ENCODE measurements at regions not wholly inside any gene's neighbourhood (a gene's known extent, or its start where the extent isn't known, plus 50 kb on each side); places are given as distances from the start of the nearest gene placed in this dataset.
"Not testable (repeated sequence)": the region's sequence is repeated elsewhere in the genome, so short reads cannot be mapped to it uniquely, and the experiment has no call there.

DNA sequence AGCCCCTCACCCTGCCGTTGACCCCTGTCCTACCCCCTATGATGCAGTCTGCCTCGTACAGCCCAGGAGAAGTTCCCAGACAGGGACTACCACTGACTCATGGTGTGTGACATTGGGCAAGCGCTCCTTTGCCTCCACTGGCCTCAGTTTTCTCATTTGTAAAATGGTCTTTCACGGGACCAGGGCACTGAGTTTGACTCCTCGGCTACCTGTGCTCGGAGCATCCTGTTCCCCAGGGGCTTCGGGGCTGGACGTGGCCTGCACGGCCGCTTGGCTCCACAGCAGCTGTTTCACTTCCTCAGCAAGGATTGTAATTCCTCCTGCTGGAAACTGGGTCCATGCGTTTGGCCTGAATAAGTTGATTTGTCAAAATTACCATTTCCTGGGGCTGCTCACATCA lies 277.3 kb downstream of the MATN1 start:
- DNase-seq (peak in 1 of 2 donors; percentile 62), ATAC-seq (ENCODE audit: low FRiP score in 2 of 2) (no peak)
- 53 to 59% methylated on average over 4 to 11 of the region's 11 CpGs for WGBS, 2 donors
- Histone ChIP-seq H3K27ac (no peak overlapping the region), H3K4me3 (no peak overlapping the region), H3K27me3 (no peaks in the 10 kb centered on the region), H3K4me1 (no peaks in the 10 kb centered on the region), H3K36me3 (no peaks in the 10 kb centered on the region), H3K9me3 (no peaks in the 10 kb centered on the region)
- TF ChIP-seq POLR2A (IDR thresholded peaks at IDR 0.05) (no peak), POLR2AphosphoS5 (IDR thresholded peaks at IDR 0.05) (no peak), EP300 (IDR thresholded peaks at IDR 0.05) (no peak)
- TF ChIP-seq, protein P1, sequence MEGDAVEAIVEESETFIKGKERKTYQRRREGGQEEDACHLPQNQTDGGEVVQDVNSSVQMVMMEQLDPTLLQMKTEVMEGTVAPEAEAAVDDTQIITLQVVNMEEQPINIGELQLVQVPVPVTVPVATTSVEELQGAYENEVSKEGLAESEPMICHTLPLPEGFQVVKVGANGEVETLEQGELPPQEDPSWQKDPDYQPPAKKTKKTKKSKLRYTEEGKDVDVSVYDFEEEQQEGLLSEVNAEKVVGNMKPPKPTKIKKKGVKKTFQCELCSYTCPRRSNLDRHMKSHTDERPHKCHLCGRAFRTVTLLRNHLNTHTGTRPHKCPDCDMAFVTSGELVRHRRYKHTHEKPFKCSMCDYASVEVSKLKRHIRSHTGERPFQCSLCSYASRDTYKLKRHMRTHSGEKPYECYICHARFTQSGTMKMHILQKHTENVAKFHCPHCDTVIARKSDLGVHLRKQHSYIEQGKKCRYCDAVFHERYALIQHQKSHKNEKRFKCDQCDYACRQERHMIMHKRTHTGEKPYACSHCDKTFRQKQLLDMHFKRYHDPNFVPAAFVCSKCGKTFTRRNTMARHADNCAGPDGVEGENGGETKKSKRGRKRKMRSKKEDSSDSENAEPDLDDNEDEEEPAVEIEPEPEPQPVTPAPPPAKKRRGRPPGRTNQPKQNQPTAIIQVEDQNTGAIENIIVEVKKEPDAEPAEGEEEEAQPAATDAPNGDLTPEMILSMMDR (IDR thresholded peaks at IDR 0.05), result no peak

DNA sequence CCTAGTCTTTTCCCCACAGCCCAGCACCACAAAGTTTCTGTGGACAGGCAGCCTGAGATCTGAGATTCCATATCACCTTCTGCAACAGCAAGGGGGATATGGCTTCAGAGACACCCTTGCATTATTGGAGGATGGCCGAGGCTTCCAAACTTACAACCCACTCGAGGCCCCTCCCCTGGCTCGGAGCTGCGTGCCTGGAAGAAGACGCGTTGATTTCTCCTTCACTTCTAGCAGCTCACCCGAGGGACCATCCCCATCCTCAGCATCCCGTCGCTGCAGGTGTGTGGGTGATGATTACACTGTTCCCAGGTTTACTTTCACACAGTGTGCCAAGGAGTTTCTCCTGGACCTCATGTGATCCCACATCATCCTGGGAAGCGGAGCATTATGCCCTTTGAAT lies 277.9 kb downstream of the MATN1 start:
- Histone ChIP-seq H3K9me3 (no peaks in the 10 kb centered on the region), H3K4me3 (no peak overlapping the region), H3K27me3 (no peaks in the 10 kb centered on the region), H3K36me3 (no peaks in the 10 kb centered on the region), H3K4me1 (no peaks in the 10 kb centered on the region), H3K27ac (no peak overlapping the region)
- WGBS, 2 donors, result 63 to 76% methylated on average over 9 to 10 of the region's 10 CpGs
- DNase-seq, result no peak
- ATAC-seq (ENCODE audit: low FRiP score in 2 of 2), result no peak
- TF ChIP-seq POLR2A (IDR thresholded peaks at IDR 0.05) (no peak), POLR2AphosphoS5 (IDR thresholded peaks at IDR 0.05) (no peak), EP300 (IDR thresholded peaks at IDR 0.05) (no peak)
- TF ChIP-seq, protein P1 (IDR thresholded peaks at IDR 0.05), result no peak

DNA sequence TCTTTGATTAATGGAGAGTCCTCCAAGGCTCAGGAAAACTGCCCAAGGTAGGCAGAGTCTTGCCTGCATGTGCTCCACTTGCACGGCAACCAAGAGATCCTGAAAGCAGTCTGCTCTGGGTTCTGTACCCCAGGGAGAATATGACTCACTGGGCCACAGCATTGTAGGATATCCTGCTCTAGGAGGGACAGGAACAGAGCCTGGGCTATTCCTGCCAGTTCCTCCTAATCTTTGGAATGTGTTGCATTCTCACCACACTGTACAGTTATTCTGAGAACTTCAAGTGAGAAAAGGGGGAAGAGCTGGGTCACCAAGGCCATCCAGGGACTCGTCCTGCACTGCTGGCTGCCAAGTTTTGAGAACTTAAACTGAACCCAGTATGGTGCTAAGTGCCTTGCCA lies 278.5 kb downstream of the MATN1 start:
- ATAC-seq (ENCODE audit: low FRiP score in 2 of 2) (no peak), DNase-seq (no peak)
- TF ChIP-seq POLR2A (IDR thresholded peaks at IDR 0.05) (no peak), POLR2AphosphoS5 (IDR thresholded peaks at IDR 0.05) (no peak), EP300 (IDR thresholded peaks at IDR 0.05) (no peak)
- TF ChIP-seq, protein P1 (IDR thresholded peaks at IDR 0.05), result no peak
- H3K36me3 ChIP-seq, result no peaks in the 10 kb centered on the region
- H3K9me3 ChIP-seq, result no peaks in the 10 kb centered on the region
- 46 to 55% methylated on average over 2 of the region's 2 CpGs for WGBS, 2 donors
- H3K27me3 ChIP-seq, result no peaks in the 10 kb centered on the region
- H3K4me1 ChIP-seq, result no peaks in the 10 kb centered on the region
- no peak overlapping the region for H3K27ac ChIP-seq
- H3K4me3 ChIP-seq, result no peak overlapping the region

DNA sequence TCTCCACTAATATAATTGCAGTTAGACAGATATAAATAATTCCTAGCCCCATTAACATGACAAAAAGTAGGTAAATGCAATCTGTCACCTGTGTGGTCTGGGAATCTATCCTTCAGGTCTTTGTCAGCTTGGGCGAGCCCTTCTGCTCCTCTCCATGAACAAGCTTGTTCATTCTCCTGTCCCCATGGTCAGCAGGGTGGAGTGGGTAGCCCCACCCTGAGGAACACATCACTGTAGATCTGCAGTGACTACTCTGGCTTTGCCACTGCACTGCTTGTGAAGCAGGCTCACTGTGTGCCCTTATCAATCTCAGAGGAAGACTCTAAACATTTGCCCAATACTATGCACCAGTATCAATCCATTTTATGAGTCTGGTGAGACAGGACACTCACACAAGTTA lies 279.0 kb downstream of the MATN1 start:
- Histone ChIP-seq H3K27me3 (no peaks in the 10 kb centered on the region), H3K9me3 (no peaks in the 10 kb centered on the region), H3K27ac (no peak overlapping the region), H3K36me3 (no peaks in the 10 kb centered on the region), H3K4me1 (no peaks in the 10 kb centered on the region), H3K4me3 (no peak overlapping the region)
- DNase-seq (no peak), ATAC-seq (ENCODE audit: low FRiP score in 2 of 2) (no peak)
- 75 to 92% methylated on average over 1 of the region's 1 CpG for WGBS, 2 donors
- TF ChIP-seq POLR2AphosphoS5 (IDR thresholded peaks at IDR 0.05) (no peak), EP300 (IDR thresholded peaks at IDR 0.05) (no peak), POLR2A (IDR thresholded peaks at IDR 0.05) (no peak)
- TF ChIP-seq, protein P1 (IDR thresholded peaks at IDR 0.05), result no peak

DNA sequence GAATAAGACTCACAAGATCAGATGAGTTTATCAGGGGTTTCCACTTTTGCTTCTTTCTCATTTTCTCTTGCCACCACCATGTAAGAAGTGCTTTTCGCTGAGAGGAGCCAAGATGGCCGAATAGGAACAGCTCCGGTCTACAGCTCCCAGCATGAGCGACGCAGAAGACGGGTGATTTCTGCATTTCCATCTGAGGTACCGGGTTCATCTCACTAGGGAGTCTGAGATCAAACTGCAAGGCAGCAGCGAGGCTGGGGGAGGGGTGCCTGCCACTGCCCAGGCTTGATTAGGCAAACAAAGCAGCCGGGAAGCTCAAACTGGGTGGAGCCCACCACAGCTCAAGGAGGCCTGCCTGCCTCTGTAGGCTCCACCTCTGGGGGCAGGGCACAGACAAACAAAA lies 285.1 kb downstream of the MATN1 start:
- not testable (repeated sequence) for H3K36me3 ChIP-seq; H3K9me3 ChIP-seq; H3K4me3 ChIP-seq; DNase-seq; H3K27me3 ChIP-seq; H3K27ac ChIP-seq; ATAC-seq (ENCODE audit: low FRiP score in 2 of 2); H3K4me1 ChIP-seq
- 74 to 76% methylated on average over 8 to 9 of the region's 9 CpGs for WGBS, 2 donors

Data from upper lobe of left lung (tissue), 6 donors.